ENCODE measurements at regions not wholly inside any gene's neighbourhood (a gene's known extent, or its start where the extent isn't known, plus 50 kb on each side); places are given as distances from the start of the nearest gene placed in this dataset.

DNA sequence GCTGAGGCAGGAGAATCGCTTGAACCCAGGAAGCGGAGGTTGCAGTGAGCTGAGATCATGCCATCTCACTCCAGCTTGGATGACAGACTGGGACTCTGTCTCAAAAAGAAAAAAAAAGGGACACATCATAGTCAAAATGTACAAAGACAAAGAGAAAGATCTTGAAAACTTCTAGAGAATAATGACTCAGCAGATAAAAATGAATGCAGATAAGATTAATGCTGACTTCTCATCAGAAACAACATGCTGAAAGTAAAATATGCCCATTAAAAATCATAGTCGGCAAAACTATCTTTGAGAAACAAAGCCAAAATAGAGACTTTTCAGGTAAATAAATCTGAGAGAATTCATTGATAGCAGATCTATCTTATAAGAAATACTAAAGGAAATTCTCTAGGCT lies 271.1 kb upstream of the GPR149 start:
- Histone ChIP-seq H3K27ac (ENCODE audit: low read depth, low read length) (no peak overlapping the region), H3K79me2 (ENCODE audit: control insufficient read depth, insufficient read depth, low read length, unreplicated experiment) (no peaks in the 10 kb centered on the region), H3K4me3 (ENCODE audit: low read depth, low read length) (no peak overlapping the region), H2AFZ (ENCODE audit: low read length, unreplicated experiment) (no peak overlapping the region), H3K4me1 (ENCODE audit: control insufficient read depth, insufficient read depth, low read length, unreplicated experiment) (no peaks in the 10 kb centered on the region), H3K27me3 (ENCODE audit: insufficient read depth, low read length) (no peaks in the 10 kb centered on the region), H3K36me3 (ENCODE audit: insufficient read depth, low read length) (no peaks in the 10 kb centered on the region)

- no peaks in the 10 kb centered on the region for H3K27me3 ChIP-seq (ENCODE audit: insufficient read depth, low read length)
- H3K36me3 ChIP-seq (ENCODE audit: insufficient read depth, low read length), result no peaks in the 10 kb centered on the region
- no peak overlapping the region for H3K27ac ChIP-seq (ENCODE audit: low read depth, low read length)
- no peak overlapping the region for H3K4me3 ChIP-seq (ENCODE audit: low read depth, low read length)
- no peaks in the 10 kb centered on the region for H3K79me2 ChIP-seq (ENCODE audit: control insufficient read depth, insufficient read depth, low read length, unreplicated experiment)
- H3K4me1 ChIP-seq (ENCODE audit: control insufficient read depth, insufficient read depth, low read length, unreplicated experiment), result no peaks in the 10 kb centered on the region
- H2AFZ ChIP-seq (ENCODE audit: low read length, unreplicated experiment), result no peak overlapping the region
Observed at GRCh38 chr3:154690413-154690812, 260.4 kb upstream of the GPR149 start.

DNA sequence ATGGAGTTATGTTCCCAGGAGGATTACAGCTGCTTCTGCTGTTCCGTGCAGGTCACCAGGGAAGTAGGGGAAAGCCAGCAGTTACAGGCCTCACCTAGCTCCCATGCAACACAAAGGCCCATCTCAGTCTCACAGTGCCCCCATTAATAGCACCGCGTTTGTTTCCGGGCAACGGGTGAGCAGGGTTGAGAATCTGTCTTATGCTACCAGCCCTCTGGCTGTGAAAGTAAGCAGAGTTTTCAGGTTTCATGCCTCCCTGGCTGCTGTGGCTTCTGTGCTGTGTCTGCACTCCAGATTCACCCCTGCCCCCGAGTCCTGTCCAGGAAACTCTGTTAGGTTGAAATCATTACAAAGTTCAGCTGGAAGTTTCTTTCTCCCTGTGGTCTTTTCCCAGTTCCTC lies 254.4 kb upstream of the GPR149 start:
- Histone ChIP-seq H3K36me3 (ENCODE audit: insufficient read depth, low read length) (no peaks in the 10 kb centered on the region), H3K79me2 (ENCODE audit: control insufficient read depth, insufficient read depth, low read length, unreplicated experiment) (no peaks in the 10 kb centered on the region), H3K27ac (ENCODE audit: low read depth, low read length) (no peak overlapping the region), H3K27me3 (ENCODE audit: insufficient read depth, low read length) (no peaks in the 10 kb centered on the region), H2AFZ (ENCODE audit: low read length, unreplicated experiment) (no peak overlapping the region), H3K4me1 (ENCODE audit: control insufficient read depth, insufficient read depth, low read length, unreplicated experiment) (no peaks in the 10 kb centered on the region), H3K4me3 (ENCODE audit: low read depth, low read length) (no peak overlapping the region)

DNA sequence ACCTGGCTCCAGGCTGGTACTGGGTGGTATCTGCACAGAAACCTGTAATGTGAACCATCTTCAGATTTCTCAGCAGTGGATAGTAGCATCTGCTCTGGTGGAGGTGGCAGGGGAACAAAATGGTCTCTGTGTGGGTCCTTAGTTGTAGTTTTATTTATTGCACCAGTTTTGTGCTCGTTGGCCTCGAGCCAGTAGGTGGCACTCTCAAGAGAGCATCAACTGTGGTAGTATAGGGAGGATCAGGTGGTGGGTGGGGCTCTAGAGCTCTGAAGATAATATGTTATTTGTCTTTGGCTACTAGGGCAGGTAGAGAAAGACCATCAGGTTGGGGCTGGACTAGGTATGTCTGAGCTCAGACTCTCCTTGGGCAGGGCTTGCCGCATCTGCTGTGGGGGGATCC lies 254.0 kb upstream of the GPR149 start:
- H3K79me2 ChIP-seq (ENCODE audit: control insufficient read depth, insufficient read depth, low read length, unreplicated experiment), result no peaks in the 10 kb centered on the region
- no peak overlapping the region for H3K27ac ChIP-seq (ENCODE audit: low read depth, low read length)
- no peaks in the 10 kb centered on the region for H3K4me1 ChIP-seq (ENCODE audit: control insufficient read depth, insufficient read depth, low read length, unreplicated experiment)
- no peak overlapping the region for H3K4me3 ChIP-seq (ENCODE audit: low read depth, low read length)
- no peak overlapping the region for H2AFZ ChIP-seq (ENCODE audit: low read length, unreplicated experiment)
- no peaks in the 10 kb centered on the region for H3K36me3 ChIP-seq (ENCODE audit: insufficient read depth, low read length)
- no peaks in the 10 kb centered on the region for H3K27me3 ChIP-seq (ENCODE audit: insufficient read depth, low read length)

DNA sequence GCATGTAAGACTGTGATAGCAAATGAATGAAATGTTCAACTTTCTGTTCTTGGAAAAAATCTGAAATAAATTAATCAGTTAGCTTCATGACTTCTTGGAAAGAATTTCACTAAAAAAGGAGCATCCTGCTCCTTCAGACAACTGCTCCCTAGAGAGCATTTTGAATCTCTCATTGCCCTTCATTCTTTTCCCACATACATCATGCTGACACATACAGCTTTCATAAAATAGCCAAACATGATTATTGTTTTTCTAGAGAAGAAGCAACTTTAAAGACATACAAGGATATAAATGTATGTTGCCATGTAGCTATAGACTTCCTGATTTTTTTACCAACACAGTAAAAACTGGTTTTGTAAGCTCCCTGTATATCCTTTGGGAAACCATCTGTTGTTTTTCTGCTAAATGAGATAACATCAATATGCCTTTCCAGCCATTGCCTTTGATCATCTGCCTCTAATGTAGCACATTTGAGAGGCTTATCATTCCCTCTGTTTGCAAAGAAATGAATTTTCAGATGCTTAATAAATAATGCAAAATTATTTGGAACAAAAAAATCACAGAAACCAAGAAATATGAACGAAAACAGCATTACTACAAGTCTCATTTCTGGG lies 248.2 kb upstream of the GPR149 start:
- no peaks in the 10 kb centered on the region for H3K36me3 ChIP-seq (ENCODE audit: insufficient read depth, low read length)

DNA sequence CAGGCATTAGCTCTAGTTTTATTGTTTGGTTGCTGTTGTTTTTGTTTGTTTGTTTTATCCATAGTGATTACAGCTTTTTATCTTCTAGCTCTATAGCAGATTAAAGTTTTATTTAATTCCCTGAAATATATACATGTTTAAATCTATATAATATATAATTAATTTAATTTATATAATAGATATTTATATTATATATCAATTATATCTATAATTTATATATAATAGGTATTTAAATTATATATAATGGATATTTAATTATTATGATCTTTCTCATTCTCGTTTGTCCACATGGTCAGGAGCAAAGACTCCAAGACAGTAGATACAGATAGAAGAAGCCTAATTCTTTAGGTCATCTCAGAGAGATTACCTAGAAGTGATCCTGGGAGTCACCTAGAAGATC lies 238.8 kb upstream of the GPR149 start:
- no peak overlapping the region for H3K4me3 ChIP-seq (ENCODE audit: low read depth, low read length)
- no peaks in the 10 kb centered on the region for H3K4me1 ChIP-seq (ENCODE audit: control insufficient read depth, insufficient read depth, low read length, unreplicated experiment)
- H3K79me2 ChIP-seq (ENCODE audit: control insufficient read depth, insufficient read depth, low read length, unreplicated experiment), result no peaks in the 10 kb centered on the region
- no peaks in the 10 kb centered on the region for H3K36me3 ChIP-seq (ENCODE audit: insufficient read depth, low read length)
- no peaks in the 10 kb centered on the region for H3K27me3 ChIP-seq (ENCODE audit: insufficient read depth, low read length)
- no peak overlapping the region for H3K27ac ChIP-seq (ENCODE audit: low read depth, low read length)
- H2AFZ ChIP-seq (ENCODE audit: low read length, unreplicated experiment), result no peak overlapping the region

More for the DNA sequence above, 248.2 kb upstream of the GPR149 start:
- Histone ChIP-seq H2AFZ (ENCODE audit: low read length, unreplicated experiment) (no peak overlapping the region), H3K4me3 (ENCODE audit: low read depth, low read length) (no peak overlapping the region), H3K27ac (ENCODE audit: low read depth, low read length) (no peak overlapping the region), H3K4me1 (ENCODE audit: control insufficient read depth, insufficient read depth, low read length, unreplicated experiment) (no peaks in the 10 kb centered on the region), H3K27me3 (ENCODE audit: insufficient read depth, low read length) (peaks cover 12% of the 10 kb centered on the region; the same call in 1 of the 2 replicates), H3K79me2 (ENCODE audit: control insufficient read depth, insufficient read depth, low read length, unreplicated experiment) (no peaks in the 10 kb centered on the region)

- Histone ChIP-seq H3K36me3 (ENCODE audit: insufficient read depth, low read length) (no peaks in the 10 kb centered on the region), H3K27ac (ENCODE audit: low read depth, low read length) (no peak overlapping the region), H3K4me1 (ENCODE audit: control insufficient read depth, insufficient read depth, low read length, unreplicated experiment) (no peaks in the 10 kb centered on the region), H3K27me3 (ENCODE audit: insufficient read depth, low read length) (no peaks in the 10 kb centered on the region), H3K4me3 (ENCODE audit: low read depth, low read length) (no peak overlapping the region), H2AFZ (ENCODE audit: low read length, unreplicated experiment) (no peak overlapping the region), H3K79me2 (ENCODE audit: control insufficient read depth, insufficient read depth, low read length, unreplicated experiment) (no peaks in the 10 kb centered on the region)
Observed at GRCh38 chr3:154668187-154668586, 238.2 kb upstream of the GPR149 start.

- Histone ChIP-seq H3K4me3 (ENCODE audit: low read depth, low read length) (no peak overlapping the region), H2AFZ (ENCODE audit: low read length, unreplicated experiment) (no peak overlapping the region), H3K27me3 (ENCODE audit: insufficient read depth, low read length) (peaks cover 2% of the 10 kb centered on the region; the same call in 1 of the 2 replicates), H3K79me2 (ENCODE audit: control insufficient read depth, insufficient read depth, low read length, unreplicated experiment) (no peaks in the 10 kb centered on the region), H3K4me1 (ENCODE audit: control insufficient read depth, insufficient read depth, low read length, unreplicated experiment) (no peaks in the 10 kb centered on the region), H3K27ac (ENCODE audit: low read depth, low read length) (no peak overlapping the region), H3K36me3 (ENCODE audit: insufficient read depth, low read length) (no peaks in the 10 kb centered on the region)
Observed at GRCh38 chr3:154666542-154666941, 236.6 kb upstream of the GPR149 start.

DNA sequence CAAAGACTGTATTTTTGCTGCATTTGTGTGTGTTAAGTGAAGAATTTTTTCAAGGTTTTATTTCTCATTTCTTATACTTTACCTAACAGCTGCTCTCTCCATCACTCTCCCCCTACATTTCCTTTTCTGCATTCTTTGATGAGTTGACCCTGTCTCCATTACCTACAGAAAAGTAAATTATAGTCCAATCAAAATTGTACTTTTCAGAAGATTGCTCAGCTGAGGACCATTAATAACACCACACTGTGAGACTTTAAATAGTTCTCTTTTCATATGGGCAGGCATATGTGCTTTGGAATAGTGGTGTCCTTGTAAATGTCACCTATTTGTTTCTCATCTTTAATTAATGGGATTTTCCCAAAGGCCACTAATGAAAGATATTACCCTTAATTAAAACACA lies 234.7 kb upstream of the GPR149 start:
- no peaks in the 10 kb centered on the region for H3K4me1 ChIP-seq (ENCODE audit: control insufficient read depth, insufficient read depth, low read length, unreplicated experiment)

DNA sequence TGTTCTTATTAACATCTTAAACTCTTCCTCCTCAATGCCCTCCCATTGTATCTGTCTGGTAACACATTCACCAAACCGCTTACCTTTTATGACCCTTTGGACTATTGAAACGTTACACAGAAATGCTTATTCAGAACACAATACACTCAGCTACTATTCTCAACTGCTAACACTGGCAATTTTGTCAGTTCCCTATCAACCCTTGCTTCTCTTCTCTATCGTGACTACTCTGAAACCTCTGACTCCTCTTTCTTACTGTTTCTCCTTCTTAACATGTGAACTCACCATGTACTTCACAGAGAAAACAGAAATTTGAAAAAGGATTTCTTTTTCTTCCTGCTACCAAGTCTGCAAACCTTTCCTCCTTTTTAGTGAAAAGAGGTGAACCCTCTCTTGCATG lies 232.9 kb upstream of the GPR149 start:
- Histone ChIP-seq H3K27me3 (ENCODE audit: insufficient read depth, low read length) (peaks cover 8% of the 10 kb centered on the region; the same call in 1 of the 2 replicates), H2AFZ (ENCODE audit: low read length, unreplicated experiment) (no peak overlapping the region), H3K79me2 (ENCODE audit: control insufficient read depth, insufficient read depth, low read length, unreplicated experiment) (no peaks in the 10 kb centered on the region), H3K27ac (ENCODE audit: low read depth, low read length) (no peak overlapping the region), H3K4me1 (ENCODE audit: control insufficient read depth, insufficient read depth, low read length, unreplicated experiment) (no peaks in the 10 kb centered on the region), H3K4me3 (ENCODE audit: low read depth, low read length) (no peak overlapping the region), H3K36me3 (ENCODE audit: insufficient read depth, low read length) (no peaks in the 10 kb centered on the region)

More for the DNA sequence above, 234.7 kb upstream of the GPR149 start:
- Histone ChIP-seq H3K4me3 (ENCODE audit: low read depth, low read length) (no peak overlapping the region), H3K36me3 (ENCODE audit: insufficient read depth, low read length) (no peaks in the 10 kb centered on the region), H3K27ac (ENCODE audit: low read depth, low read length) (no peak overlapping the region), H3K27me3 (ENCODE audit: insufficient read depth, low read length) (peaks cover 8% of the 10 kb centered on the region; the same call in 1 of the 2 replicates), H3K79me2 (ENCODE audit: control insufficient read depth, insufficient read depth, low read length, unreplicated experiment) (no peaks in the 10 kb centered on the region), H2AFZ (ENCODE audit: low read length, unreplicated experiment) (no peak overlapping the region)

DNA sequence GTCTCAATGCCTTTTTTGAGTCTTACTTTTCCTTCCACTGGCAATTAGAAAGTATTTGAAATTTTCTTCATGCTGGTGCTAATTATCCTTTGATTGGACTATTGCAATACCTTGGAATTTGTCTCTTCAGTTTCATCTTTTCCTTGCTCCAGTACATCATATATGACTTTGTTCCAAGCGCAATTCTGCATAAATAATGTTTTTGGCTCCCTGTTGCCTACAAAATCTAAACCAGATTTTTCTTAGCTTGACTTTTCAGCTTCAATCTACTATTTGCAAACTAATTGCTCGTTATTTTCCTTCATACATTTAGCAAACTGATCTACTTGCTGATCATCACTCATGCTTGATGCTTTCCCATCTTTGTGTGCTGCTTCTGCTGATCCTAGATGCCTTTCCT lies 230.8 kb upstream of the GPR149 start:
- Histone ChIP-seq H3K79me2 (ENCODE audit: control insufficient read depth, insufficient read depth, low read length, unreplicated experiment) (no peaks in the 10 kb centered on the region), H3K27me3 (ENCODE audit: insufficient read depth, low read length) (peaks cover 8% of the 10 kb centered on the region; the same call in 1 of the 2 replicates), H3K4me3 (ENCODE audit: low read depth, low read length) (no peak overlapping the region), H3K4me1 (ENCODE audit: control insufficient read depth, insufficient read depth, low read length, unreplicated experiment) (no peaks in the 10 kb centered on the region), H2AFZ (ENCODE audit: low read length, unreplicated experiment) (no peak overlapping the region), H3K36me3 (ENCODE audit: insufficient read depth, low read length) (no peaks in the 10 kb centered on the region), H3K27ac (ENCODE audit: low read depth, low read length) (no peak overlapping the region)
